ENCODE measurements at regions not wholly inside any gene's neighbourhood (a gene's known extent, or its start where the extent isn't known, plus 50 kb on each side); places are given as distances from the start of the nearest gene placed in this dataset.

GRCh38 chr1:30102605-30103004 lies 620.8 kb downstream of the MATN1 start:
- RAD21 ChIA-PET (ENCODE audit: unreplicated experiment) = no interaction called here
- SMC1A ChIA-PET (ENCODE audit: uncharacterized antibody, unreplicated experiment) = no interaction called here
- Histone ChIP-seq H3K27me3 (replicated peaks in 1 of 2; ENCODE audit: control insufficient read depth in 2 of 2, insufficient read depth in 2 of 2, low read length in 1 of 2) (peaks cover 0 to 6% of the 10 kb centered on the region in 2 experiments; a peak in 1 of 4 replicates), H3K4me2 (ENCODE audit: control insufficient read depth, insufficient read depth) (no peak overlapping the region), H3K4me3 (no peak overlapping the region), H4K20me1 (ENCODE audit: control insufficient read depth, insufficient read depth) (no peaks in the 10 kb centered on the region), H2AFZ (ENCODE audit: control insufficient read depth, low read depth, low read length) (no peak overlapping the region), H3K4me1 (ENCODE audit: control insufficient read depth, insufficient read depth, low read length) (no peaks in the 10 kb centered on the region), H3K27ac (ENCODE audit: control insufficient read depth, insufficient read depth) (no peak overlapping the region), H3K79me2 (ENCODE audit: control insufficient read depth, insufficient read depth, low read length) (no peaks in the 10 kb centered on the region), H3K36me3 (ENCODE audit: control insufficient read depth in 2 of 2, insufficient read depth in 2 of 2, low read length in 1 of 2) (no peaks in the 10 kb centered on the region), H3K9me3 (replicated peaks; ENCODE audit: control insufficient read depth, insufficient read depth, low read length) (no peaks in the 10 kb centered on the region), H3K9ac (ENCODE audit: control insufficient read depth, insufficient read depth, low read length) (no peak overlapping the region)
- intact Hi-C loops (cut with micrococcal nuclease; ENCODE audit: unreplicated experiment) = no loop called here
- CTCF ChIA-PET = no interaction called here
- no peak for DNase-seq (ENCODE audit: low read depth, low spot score)
- WGBS (ENCODE audit: insufficient coverage, insufficient replicate concordance, low lambda C conversion rate, missing lambda C conversion rate) = 71% methylated on average over 7 of the region's 7 CpGs
- POLR2A ChIA-PET = no interaction called here
- in situ Hi-C loops (cut with MboI) = no loop called here
- no peak for ATAC-seq
- BruUV-seq (replicated peaks) = no TSS peak
- no peak for FAIRE-seq
- no peak for TF ChIP-seq POLR2A (IDR thresholded peaks at IDR 0.05; ENCODE audit: low read depth, low read length)
- TF ChIP-seq BMI1 (IDR thresholded peaks at IDR 0.05; ENCODE audit: borderline replicate concordance) = no peak
- TF ChIP-seq SREBF1 (IDR thresholded peaks at IDR 0.05; ENCODE audit: low read length) = no peak
- TF ChIP-seq ZSCAN29 (IDR thresholded peaks at IDR 0.05) = no peak
- TF ChIP-seq RFX5 (IDR thresholded peaks at IDR 0.05; ENCODE audit: low read depth, low read length) = no peak
- TF ChIP-seq HSF1 (IDR thresholded peaks at IDR 0.05; ENCODE audit: low read depth, low read length) = no peak
- TF ChIP-seq CHD4 (IDR thresholded peaks at IDR 0.05) = no peak
- no peak for TF ChIP-seq PAX8 (IDR thresholded peaks at IDR 0.05)
- TF ChIP-seq EED (IDR thresholded peaks at IDR 0.05; ENCODE audit: low read depth) = no peak
- no peak for TF ChIP-seq PAX5 (IDR thresholded peaks at IDR 0.05; ENCODE audit: borderline replicate concordance, low read depth, low read length)
- no peak for TF ChIP-seq HDAC2 (IDR thresholded peaks at IDR 0.05)
- no peak for TF ChIP-seq REST (IDR thresholded peaks at IDR 0.05; ENCODE audit: low read depth, low read length)
- TF ChIP-seq NR2F1 (conservative IDR thresholded peaks at IDR 0.05) = no peak
- TF ChIP-seq FOXK2 (IDR thresholded peaks at IDR 0.05) = no peak
- no peak for TF ChIP-seq IKZF2 (IDR thresholded peaks at IDR 0.05)
- TF ChIP-seq CUX1 (IDR thresholded peaks at IDR 0.05; ENCODE audit: insufficient replicate concordance, low read depth, low read length) = no peak
- TF ChIP-seq STAT3 (IDR thresholded peaks at IDR 0.05; ENCODE audit: low read depth, low read length) = no peak
- TF ChIP-seq CREB1 (IDR thresholded peaks at IDR 0.05; ENCODE audit: low read depth) = no peak
